PC-9 (cell line): ENCODE measurements at regions not wholly inside any gene's neighbourhood (a gene's known extent, or its start where the extent isn't known, plus 50 kb on each side); places are given as distances from the start of the nearest gene placed in this dataset.

Source experiments
- BruUV-seq: library from RNA; stranded (reverse); fragments of 400-500 nt; replicated peaks from 2 replicates; lab custom pipeline; 2021; lab: Mats Ljungman, UMichigan
- CTCF ChIA-PET: fragments of 300-600 bp; sonication (Branson Sonifier 250); formaldehyde crosslinking; loops from one replicate; lab custom pipeline; 2022; ENCODE audit warnings: antibody characterized with exemption; lab: Charles Lee
- POLR2A ChIA-PET: fragments of 300-600 bp; sonication (Branson Sonifier 250); formaldehyde crosslinking; loops from one replicate; lab custom pipeline; 2022; ENCODE audit warnings: antibody characterized with exemption; ENCODE audit not compliant: unreplicated experiment; lab: Charles Lee
- DNase-seq, 2 experiments: peaks; one replicate each; pipeline versions ENCODE4 v3.0.0 to v3.0.0-alpha.2; 2015 to 2022; ENCODE audit warnings: mixed read lengths in 1 of 2
- H2AFZ ChIP-seq: fragments of 200-600 bp; sonication (generic); 2 replicates; pipeline ENCODE4 v1.8.1; 2017; ENCODE audit warnings: antibody characterized with exemption
- H3F3A ChIP-seq: fragments of 200-600 bp; sonication (generic); 2 replicates; pipeline ENCODE4 v1.8.1; 2017; ENCODE audit warnings: antibody characterized with exemption, mild to moderate bottlenecking, low read depth; ENCODE audit not compliant: insufficient read depth
- H3K27ac ChIP-seq: fragments of 200-600 bp; sonication (generic); 2 replicates; pipeline ENCODE4 v1.6.1; 2016; ENCODE audit warnings: mixed run types
- H3K27me3 ChIP-seq: fragments of 200-600 bp; sonication (generic); 2 replicates; pipeline ENCODE4 v1.6.1; 2016; ENCODE audit warnings: low read depth, mixed run types; ENCODE audit not compliant: insufficient read depth
- H3K36me3 ChIP-seq: fragments of 200-600 bp; sonication (generic); 2 replicates; pipeline ENCODE4 v1.6.1; 2016; ENCODE audit warnings: low read depth, mixed run types
- H3K4me1 ChIP-seq: fragments of 200-600 bp; sonication (generic); replicated peaks from 2 replicates; pipeline ENCODE4 v1.6.1; 2016; ENCODE audit warnings: mixed run types; ENCODE audit not compliant: insufficient read depth
- H3K4me2 ChIP-seq: fragments of 200-600 bp; sonication (generic); 2 replicates; pipeline ENCODE4 v1.6.1; 2017; ENCODE audit warnings: mixed run types
- H3K4me3 ChIP-seq: fragments of 200-600 bp; sonication (generic); 2 replicates; pipeline ENCODE4 v1.6.1; 2016; ENCODE audit warnings: mixed run types
- H3K79me2 ChIP-seq: fragments of 200-600 bp; sonication (generic); 2 replicates; pipeline ENCODE4 v1.6.1; 2017; ENCODE audit warnings: low read depth, mixed run types
- H3K9me2 ChIP-seq: fragments of 200-600 bp; sonication (generic); 2 replicates; pipeline ENCODE4 v1.8.1; 2017; ENCODE audit warnings: mild to moderate bottlenecking; ENCODE audit not compliant: insufficient read depth
- H3K9me3 ChIP-seq: fragments of 200-600 bp; sonication (generic); 2 replicates; pipeline ENCODE4 v1.8.1; 2016; ENCODE audit warnings: low read depth; ENCODE audit not compliant: insufficient read depth
- H4K20me1 ChIP-seq: fragments of 200-600 bp; sonication (generic); 2 replicates; pipeline ENCODE4 v1.8.1; 2017; ENCODE audit not compliant: insufficient read depth
- CTCF ChIP-seq: fragments of 200-600 bp; sonication (generic); conservative IDR thresholded peaks from 2 replicates; pipeline ENCODE4 v1.6.1; 2017; ENCODE audit warnings: mixed run types, antibody characterized with exemption, mild to moderate bottlenecking, moderate library complexity
- EZH2 ChIP-seq: fragments of 200-600 bp; sonication (generic); IDR thresholded peaks from 2 replicates; pipeline ENCODE4 v1.8.0; 2017; ENCODE audit warnings: antibody characterized with exemption, low read depth
- intact Hi-C: fragments of 100-400 bp; cut with micrococcal nuclease; formaldehyde crosslinking; loops from one replicate; pipeline ENCODE4 v1.10.0; 2022; ENCODE audit not compliant: unreplicated experiment

- Histone ChIP-seq H3K4me3 (no peak overlapping the region), H3K36me3 (no peaks in the 10 kb centered on the region), H3K27me3 (no peaks in the 10 kb centered on the region), H3K4me2 (no peak overlapping the region), H3K79me2 (no peaks in the 10 kb centered on the region), H3K9me2 (no peaks in the 10 kb centered on the region), H4K20me1 (no peaks in the 10 kb centered on the region), H2AFZ (no peak overlapping the region), H3F3A (no peaks in the 10 kb centered on the region), H3K27ac (no peak overlapping the region), H3K4me1 (no peaks in the 10 kb centered on the region), H3K9me3 (no peaks in the 10 kb centered on the region)
- no peak for DNase-seq
- TF ChIP-seq CTCF (no peak), EZH2 (no peak)
- intact Hi-C loops = no loop called here
- CTCF ChIA-PET = no interaction called here
- POLR2A ChIA-PET = no interaction called here
- BruUV-seq = no TSS peak
These were observed 335.9 kb downstream of the PARP8 start for GRCh38 chr5:51002368-51002767.

GRCh38 chr5:51013036-51013435 is 346.6 kb downstream of the PARP8 start:
- intact Hi-C loops = no loop called here
- no TSS peak for BruUV-seq
- ChIA-PET CTCF (no interaction called here), POLR2A (no interaction called here)
- Histone ChIP-seq H3F3A (no peaks in the 10 kb centered on the region), H3K4me2 (no peak overlapping the region), H3K27me3 (no peaks in the 10 kb centered on the region), H3K9me2 (no peaks in the 10 kb centered on the region), H3K36me3 (no peaks in the 10 kb centered on the region), H3K79me2 (no peaks in the 10 kb centered on the region), H3K4me3 (no peak overlapping the region), H3K9me3 (no peaks in the 10 kb centered on the region), H4K20me1 (no peaks in the 10 kb centered on the region), H3K4me1 (no peaks in the 10 kb centered on the region), H3K27ac (no peak overlapping the region), H2AFZ (no peak overlapping the region)
- no peak for TF ChIP-seq CTCF
- no peak for TF ChIP-seq EZH2
- no peak for DNase-seq

- Histone ChIP-seq H3K9me2 (no peaks in the 10 kb centered on the region), H3K4me3 (no peak overlapping the region), H3K79me2 (no peaks in the 10 kb centered on the region), H3K4me1 (no peaks in the 10 kb centered on the region), H3K36me3 (no peaks in the 10 kb centered on the region), H3F3A (no peaks in the 10 kb centered on the region), H3K27ac (no peak overlapping the region), H2AFZ (no peak overlapping the region), H4K20me1 (no peaks in the 10 kb centered on the region), H3K9me3 (no peaks in the 10 kb centered on the region), H3K27me3 (no peaks in the 10 kb centered on the region), H3K4me2 (no peak overlapping the region)
- intact Hi-C loops = no loop called here
- no TSS peak for BruUV-seq
- no peak for DNase-seq
- POLR2A ChIA-PET = no interaction called here
- CTCF ChIA-PET = no interaction called here
- no peak for TF ChIP-seq CTCF
- no peak for TF ChIP-seq EZH2
These were observed 352.0 kb downstream of the PARP8 start for GRCh38 chr5:51018423-51018822.
